ENCODE measurements at regions not wholly inside any gene's neighbourhood (a gene's known extent, or its start where the extent isn't known, plus 50 kb on each side); places are given as distances from the start of the nearest gene placed in this dataset.

DNA sequence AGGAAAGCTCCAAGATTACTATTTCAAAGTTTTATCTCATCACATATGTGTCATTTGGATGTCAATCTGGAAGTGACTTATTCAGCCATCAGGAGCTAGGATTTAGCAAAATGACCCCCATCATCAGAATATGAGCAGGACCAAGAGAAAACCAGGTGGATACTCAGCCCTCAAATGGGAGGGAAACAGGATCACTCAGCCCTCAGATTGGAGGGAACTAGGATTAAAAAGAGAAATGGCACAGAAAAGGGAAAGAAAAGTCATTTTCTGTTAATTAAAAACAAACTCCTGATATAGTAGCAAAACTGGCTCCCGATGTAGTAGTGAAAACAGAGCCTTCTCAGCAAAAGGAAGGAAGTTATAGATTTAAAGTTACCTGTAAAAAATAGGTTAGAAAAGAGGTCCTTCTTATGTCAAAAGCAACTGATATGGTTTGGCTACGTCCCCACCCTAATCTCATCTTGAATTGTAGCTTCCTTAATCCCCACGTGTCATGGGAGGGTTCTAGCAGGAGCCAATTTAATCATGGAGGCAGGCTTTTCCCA, 69.0 kb upstream of the MYCN start:
- Histone ChIP-seq H3K4me3 (ENCODE audit: extremely low read depth in 1 of 4, insufficient read depth in 2 of 4, low read depth in 3 of 4, low read length in 4 of 4) (no peak overlapping the region), H3K18ac (ENCODE audit: extremely low read depth, low read length) (no peak overlapping the region), H2BK120ac (replicated peaks; ENCODE audit: low read depth, low read length) (no peak overlapping the region), H3K27ac (ENCODE audit: low read depth, low read length) (no peak overlapping the region), H2BK20ac (ENCODE audit: low read length) (no peak overlapping the region), H3K14ac (ENCODE audit: insufficient read length) (no peak overlapping the region), H2BK15ac (ENCODE audit: low read length) (no peak overlapping the region), H3K56ac (replicated peaks; ENCODE audit: insufficient read length, low read depth, low read length) (no peak overlapping the region), H3K23me2 (ENCODE audit: low read depth, low read length) (no peaks in the 10 kb centered on the region), H2AK5ac (ENCODE audit: low read depth, low read length) (no peak overlapping the region), H3K9me3 (ENCODE audit: insufficient read depth in 2 of 2, low read depth in 1 of 2, low read length in 1 of 2) (peaks cover 0 to 5% of the 10 kb centered on the region in 2 experiments; a peak in 1 of 4 replicates), H2BK5ac (ENCODE audit: low read depth, low read length) (no peak overlapping the region), H3K27me3 (replicated peaks in 1 of 4; ENCODE audit: control insufficient read depth in 3 of 4, extremely low read depth in 1 of 4, insufficient read depth in 3 of 4, low read length in 3 of 4) (no peaks in the 10 kb centered on the region), H2AFZ (ENCODE audit: low read length) (no peak overlapping the region), H3K9ac (replicated peaks in 1 of 4; ENCODE audit: extremely low read depth in 1 of 4, low read depth in 3 of 4, low read length in 3 of 4) (no peak overlapping the region), H4K91ac (replicated peaks; ENCODE audit: insufficient read length, low read length) (no peak overlapping the region), H3K4ac (replicated peaks; ENCODE audit: insufficient read length, low read depth, low read length) (no peak overlapping the region), H2BK12ac (ENCODE audit: low read depth, low read length) (no peak overlapping the region), H4K8ac (ENCODE audit: extremely low read depth, insufficient read depth, low read length) (no peak overlapping the region), H3K4me2 (ENCODE audit: insufficient read depth in 1 of 2, low read depth in 2 of 2, low read length in 2 of 2) (no peak overlapping the region), H4K20me1 (replicated peaks in 1 of 2; ENCODE audit: control insufficient read depth in 1 of 2, insufficient read depth in 2 of 2, low read length in 2 of 2) (no peaks in the 10 kb centered on the region), H3K36me3 (ENCODE audit: control insufficient read depth in 2 of 4, insufficient read depth in 4 of 4, low read length in 3 of 4) (no peaks in the 10 kb centered on the region), H3K79me2 (ENCODE audit: control insufficient read depth in 1 of 2, insufficient read depth in 2 of 2, low read length in 2 of 2) (no peaks in the 10 kb centered on the region), H3K79me1 (ENCODE audit: low read depth, low read length) (no peaks in the 10 kb centered on the region), H3K4me1 (replicated peaks in 1 of 4; ENCODE audit: control insufficient read depth in 3 of 4, insufficient read depth in 4 of 4, low read length in 3 of 4) (no peaks in the 10 kb centered on the region), H4K5ac (ENCODE audit: insufficient read length, low read depth, low read length) (no peak overlapping the region), H3K23ac (ENCODE audit: insufficient read length) (no peak overlapping the region)
- ChIA-PET CTCF (ENCODE audit: partially characterized antibody) (interaction anchor here (0.9 to 2.0 kb wide), 2 partner anchors 10 to 27 kb away, joined by 3 to 10 read pairs; no protein-coding TSS in a partner anchor), POLR2A (ENCODE audit: partially characterized antibody) (no interaction called here)
- 94% methylated on average over 3 of the region's 3 CpGs; no CpG with 5 or more reads in 1 of the 2 experiments for WGBS, 2 experiments (ENCODE audit: extremely low coverage in 1 of 2, insufficient coverage in 1 of 2, insufficient read length in 1 of 2, insufficient replicate concordance in 2 of 2, low coverage in 1 of 2, low lambda C conversion rate in 2 of 2, missing lambda C conversion rate in 1 of 2)
- no peak for DNase-seq (ENCODE audit: low read depth in 1 of 2, low spot score in 2 of 2)
- FAIRE-seq: no peak
